Adrenal gland (tissue), 9 donors: ENCODE measurements at regions not wholly inside any gene's neighbourhood (a gene's known extent, or its start where the extent isn't known, plus 50 kb on each side); places are given as distances from the start of the nearest gene placed in this dataset.

Experiments used
- DNase-seq, 7 donors: peaks; one replicate each; pipeline ENCODE4 v3.0.0-alpha.2; 2019 to 2020
- H3K27ac ChIP-seq, 5 donors: fragments of 200-600 bp; sonication (generic) in 4 of 5; 1 replicate in 3 of 5; 2 replicates in 2 of 5; pipeline versions ENCODE4 v1.5.1 to v1.8.0; 2016 to 2020; ENCODE audit warnings: mild to moderate bottlenecking in 1 of 5
- H3K27me3 ChIP-seq: fragments of 200-600 bp; 2 replicates; pipeline ENCODE4 v1.8.0; 2021
- H3K36me3 ChIP-seq, 2 donors: fragments of 200-600 bp; replicated peaks in 1 of 2; 1 replicate in 1 of 2; 2 replicates in 1 of 2; pipeline versions ENCODE4 v1.5.1 to v1.8.0; 2018 to 2022
- H3K4me1 ChIP-seq, 2 donors: fragments of 200-600 bp; replicated peaks in 1 of 2; 1 replicate in 1 of 2; 2 replicates in 1 of 2; pipeline versions ENCODE4 v1.5.1 to v1.8.0; 2018 to 2021
- H3K4me3 ChIP-seq, 4 donors: fragments of 200-600 bp; sonication (generic) in 3 of 4; one replicate each; pipeline ENCODE4 v1.5.1; 2016 to 2018
- H3K9me3 ChIP-seq, 3 donors: fragments of 200-600 bp; sonication (generic) in 1 of 3; replicated peaks in 1 of 3; 1 replicate in 2 of 3; 2 replicates in 1 of 3; pipeline versions ENCODE4 v1.5.1 to v1.8.0; 2016 to 2021
- CTCF ChIP-seq, 6 experiments: fragments of 450-650 bp in 4 of 6; fragments of 200-600 bp in 2 of 6; sonication (generic) in 1 of 6; IDR thresholded peaks; 1 replicate in 5 of 6; 2 replicates in 1 of 6; pipeline versions ENCODE4 v1.5.1 to v1.8.0; 2016 to 2021; ENCODE audit warnings: antibody characterized with exemption in 6 of 6, mild to moderate bottlenecking in 2 of 6, moderate library complexity in 1 of 6
- POLR2A ChIP-seq, 2 donors: fragments of 450-650 bp; IDR thresholded peaks; one replicate each; pipeline ENCODE4 v1.6.1; 2017; ENCODE audit warnings: antibody characterized with exemption in 2 of 2, mild to moderate bottlenecking in 2 of 2, moderate library complexity in 1 of 2
- WGBS, 4 donors: extraction: QIAGEN DNeasy Blood & Tissue Kit in 2 of 4; methylation state at CpG; one replicate each; pipeline versions ENCODE4 v1.1.5 to v1.1.7; 2013 to 2017; 5-methylcytosine and 5-hydroxymethylcytosine counted together
- intact Hi-C, 2 donors: fragments of 100-400 bp; cut with DNase I; formaldehyde crosslinking; loops; one replicate each; pipeline versions ENCODE4 v1.14.1 to v1.15.0; 2022 to 2023
- donor health status: healthy with polysubstance abuse.
- donor health status: Bipolar disorder and iron deficiency.
- donor health status: DM: yes; HTN: yes; CAD: no.
- donor health status: DM: no; HTN: no; CAD: no.
- donor health status: DM: no; HTN: no; CAD: no.

DNA sequence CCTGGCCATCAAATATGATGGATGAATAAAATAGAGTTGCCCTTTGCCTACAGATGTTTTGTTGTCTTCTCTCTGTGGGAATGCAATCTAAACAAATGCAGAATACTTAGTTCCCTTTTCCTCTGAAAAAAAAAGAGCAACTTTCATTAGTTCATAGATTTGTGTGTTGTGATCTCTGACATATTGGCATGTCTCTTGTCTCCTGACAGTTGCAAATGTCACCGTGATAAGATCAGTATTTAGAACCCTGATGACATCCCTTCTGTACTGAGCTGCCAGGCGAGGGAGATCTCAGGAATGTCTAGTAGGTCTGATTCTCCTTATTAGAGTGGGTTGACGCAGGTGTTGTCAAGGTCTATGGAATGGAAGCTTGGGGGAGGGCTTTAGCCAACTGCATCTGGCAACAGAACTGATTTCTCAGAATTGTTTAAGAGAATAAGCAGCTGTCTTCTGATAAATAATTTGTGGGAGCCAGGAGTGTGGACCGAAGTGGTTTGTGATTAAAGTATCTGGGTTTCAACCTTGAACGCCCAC, 130.4 kb downstream of the GALR1 start:
- H3K4me1 ChIP-seq, result no peaks in the 10 kb centered on the region
- intact Hi-C loops, result no loop called here
- WGBS, 4 donors, result 41 to 46% (median 42%) methylated on average over 5 of the region's 5 CpGs
- no peaks in the 10 kb centered on the region for H3K9me3 ChIP-seq
- DNase-seq, result no peak
- no peak for TF ChIP-seq POLR2A (IDR thresholded peaks at IDR 0.05)
- H3K27ac ChIP-seq, result no peak overlapping the region
- no peaks in the 10 kb centered on the region for H3K36me3 ChIP-seq
- no peak overlapping the region for H3K4me3 ChIP-seq
- H3K27me3 ChIP-seq, result no peaks in the 10 kb centered on the region

DNA sequence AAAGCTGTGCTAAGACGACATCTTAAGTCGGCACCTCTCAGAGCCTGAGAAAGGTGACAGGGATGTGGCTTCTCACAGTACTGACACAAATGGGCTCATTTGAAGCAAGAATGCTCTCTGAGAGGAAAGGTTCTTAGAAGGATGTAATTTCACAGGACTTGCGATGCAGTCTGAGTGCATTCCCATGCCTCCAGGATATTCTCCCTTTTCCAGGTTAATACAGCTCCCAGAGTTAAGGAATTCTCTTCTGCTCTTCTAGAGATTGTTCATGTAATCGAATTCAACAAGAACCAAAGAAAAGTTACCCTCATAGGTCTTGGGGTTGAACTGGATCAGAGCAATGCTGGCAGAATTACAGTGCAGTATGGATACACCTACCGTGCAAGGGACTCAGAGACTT, 131.0 kb downstream of the GALR1 start:
- H3K36me3 ChIP-seq, result no peaks in the 10 kb centered on the region
- no peaks in the 10 kb centered on the region for H3K4me1 ChIP-seq
- intact Hi-C loops, result no loop called here
- no peak for DNase-seq
- H3K9me3 ChIP-seq, result no peaks in the 10 kb centered on the region
- WGBS, 4 donors, result 58 to 70% (median 62%) methylated on average over 5 of the region's 5 CpGs
- H3K27me3 ChIP-seq, result no peaks in the 10 kb centered on the region
- H3K4me3 ChIP-seq, result no peak overlapping the region
- no peak overlapping the region for H3K27ac ChIP-seq
- no peak for TF ChIP-seq POLR2A (IDR thresholded peaks at IDR 0.05)
- no peak for TF ChIP-seq CTCF (IDR thresholded peaks at IDR 0.05)

GRCh38 chr18:77392321-77392720, 142.7 kb downstream of the GALR1 start:
- no peaks in the 10 kb centered on the region for H3K9me3 ChIP-seq

GRCh38 chr18:77393519-77393918, 143.9 kb downstream of the GALR1 start:
- no peak for DNase-seq
- Histone ChIP-seq H3K4me3 (no peak overlapping the region), H3K27me3 (no peaks in the 10 kb centered on the region), H3K36me3 (no peaks in the 10 kb centered on the region), H3K9me3 (no peaks in the 10 kb centered on the region), H3K27ac (no peak overlapping the region), H3K4me1 (peaks cover 0 to 4% of the 10 kb centered on the region in 2 donors)
- intact Hi-C loops, result no loop called here
- TF ChIP-seq CTCF (IDR thresholded peaks at IDR 0.05), result no peak
- no peak for TF ChIP-seq POLR2A (IDR thresholded peaks at IDR 0.05)
- WGBS, 4 donors, result 64 to 81% (median 71%) methylated on average over 5 of the region's 5 CpGs

More at GRCh38 chr18:77392321-77392720, 142.7 kb downstream of the GALR1 start:
- Histone ChIP-seq H3K4me3 (no peak overlapping the region), H3K4me1 (peaks cover 0 to 4% of the 10 kb centered on the region in 2 donors), H3K27ac (no peak overlapping the region), H3K27me3 (no peaks in the 10 kb centered on the region), H3K36me3 (no peaks in the 10 kb centered on the region)
- DNase-seq, result peak in 1 of 7 donors; percentile 2
- TF ChIP-seq POLR2A (IDR thresholded peaks at IDR 0.05), result no peak
- TF ChIP-seq CTCF (IDR thresholded peaks at IDR 0.05), result no peak
- WGBS, 4 donors, result 66 to 77% (median 70%) methylated on average over 5 of the region's 5 CpGs
- intact Hi-C loops, result no loop called here

DNA sequence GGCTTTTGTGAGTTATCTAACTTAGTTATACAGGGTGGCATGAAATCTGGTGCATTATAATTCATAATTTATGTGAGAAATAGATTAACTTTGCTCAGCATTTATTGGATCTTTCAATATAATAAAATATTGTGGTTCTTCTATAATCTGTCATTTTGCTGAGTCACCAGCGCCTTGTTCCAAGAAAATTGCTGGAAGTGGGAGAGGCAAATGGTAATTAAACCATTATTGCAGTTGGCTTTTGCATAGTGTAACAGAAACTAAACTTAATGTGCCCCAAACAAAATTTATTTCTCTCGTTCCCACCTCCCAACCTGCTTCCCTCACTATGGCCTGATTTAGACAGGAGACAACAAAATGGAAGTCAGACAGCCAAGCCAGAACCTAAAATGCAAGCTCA, 146.3 kb downstream of the GALR1 start:
- Histone ChIP-seq H3K4me1 (no peaks in the 10 kb centered on the region), H3K9me3 (no peaks in the 10 kb centered on the region), H3K36me3 (no peaks in the 10 kb centered on the region), H3K27me3 (no peaks in the 10 kb centered on the region), H3K27ac (no peak overlapping the region), H3K4me3 (no peak overlapping the region)
- DNase-seq, result no peak
- 51 to 75% (median 63%) methylated on average over 2 of the region's 2 CpGs for WGBS, 4 donors
- no peak for TF ChIP-seq POLR2A (IDR thresholded peaks at IDR 0.05)
- TF ChIP-seq CTCF (IDR thresholded peaks at IDR 0.05), result no peak
- intact Hi-C loops, result no loop called here
